ENCODE measurements at regions not wholly inside any gene's neighbourhood (a gene's known extent, or its start where the extent isn't known, plus 50 kb on each side); places are given as distances from the start of the nearest gene placed in this dataset.

DNA sequence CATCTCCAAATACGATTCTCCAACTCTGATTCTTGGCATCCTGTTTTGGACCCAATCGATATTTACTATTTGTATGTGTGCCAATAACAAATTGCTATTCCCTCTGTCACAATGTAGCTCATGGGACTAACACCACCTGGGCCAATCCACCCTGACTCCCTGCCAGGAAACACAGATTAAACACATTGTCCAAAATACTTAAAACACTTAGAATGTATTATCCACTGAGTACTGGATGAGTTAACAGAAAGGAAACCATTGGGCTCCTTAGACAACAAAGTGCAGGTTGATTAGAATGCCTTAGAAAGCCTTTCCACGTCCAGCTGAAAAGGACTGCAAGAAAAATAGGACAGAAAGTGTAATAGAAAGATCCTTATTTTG, 79.4 kb upstream of the ARHGAP28 start:
- Mint-ChIP-seq H3K4me1 (ENCODE audit: low read depth) (no peaks in the 10 kb centered on the region), H3K4me3 (no peak overlapping the region), H3K27ac (no peak overlapping the region), H3K36me3 (ENCODE audit: low read depth) (no peaks in the 10 kb centered on the region), H3K9me3 (no peaks in the 10 kb centered on the region), H3K27me3 (ENCODE audit: low read depth) (no peaks in the 10 kb centered on the region)
- no peak for DNase-seq
- intact Hi-C loops (cut with micrococcal nuclease), result no loop called here
- CTCF ChIA-PET, result no interaction called here

DNA sequence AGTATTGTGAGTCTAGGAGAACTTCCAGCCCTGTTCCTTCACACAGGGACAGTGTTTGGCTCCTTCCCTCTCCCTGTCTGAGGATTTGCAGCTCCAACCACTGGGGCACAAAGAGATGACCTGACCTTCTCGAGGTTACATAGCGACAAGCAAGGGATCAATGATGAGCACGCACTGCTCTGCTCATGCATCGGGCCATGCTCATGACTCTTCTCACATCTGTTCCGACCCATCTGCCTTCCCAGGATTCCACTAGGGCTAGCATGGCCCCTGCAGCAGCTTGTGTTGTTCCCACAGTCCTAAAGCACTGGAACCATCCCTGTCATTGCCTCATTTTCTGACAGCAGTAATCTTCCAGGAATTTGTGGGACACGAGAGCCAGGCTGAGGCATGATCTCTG, 78.8 kb upstream of the ARHGAP28 start:
- no peak overlapping the region for H3K27ac Mint-ChIP-seq
- H3K4me3 Mint-ChIP-seq, result no peak overlapping the region
- peaks cover 6% of the 10 kb centered on the region for H3K9me3 Mint-ChIP-seq
- H3K27me3 Mint-ChIP-seq (ENCODE audit: low read depth), result no peaks in the 10 kb centered on the region
- no peak for DNase-seq
- no peaks in the 10 kb centered on the region for H3K36me3 Mint-ChIP-seq (ENCODE audit: low read depth)
- CTCF ChIA-PET, result no interaction called here
- H3K4me1 Mint-ChIP-seq (ENCODE audit: low read depth), result no peaks in the 10 kb centered on the region
- intact Hi-C loops (cut with micrococcal nuclease), result no loop called here

- H3K9me3 Mint-ChIP-seq, result peaks cover 11% of the 10 kb centered on the region
Observed at GRCh38 chr18:6652098-6652497, 77.4 kb upstream of the ARHGAP28 start.

DNA sequence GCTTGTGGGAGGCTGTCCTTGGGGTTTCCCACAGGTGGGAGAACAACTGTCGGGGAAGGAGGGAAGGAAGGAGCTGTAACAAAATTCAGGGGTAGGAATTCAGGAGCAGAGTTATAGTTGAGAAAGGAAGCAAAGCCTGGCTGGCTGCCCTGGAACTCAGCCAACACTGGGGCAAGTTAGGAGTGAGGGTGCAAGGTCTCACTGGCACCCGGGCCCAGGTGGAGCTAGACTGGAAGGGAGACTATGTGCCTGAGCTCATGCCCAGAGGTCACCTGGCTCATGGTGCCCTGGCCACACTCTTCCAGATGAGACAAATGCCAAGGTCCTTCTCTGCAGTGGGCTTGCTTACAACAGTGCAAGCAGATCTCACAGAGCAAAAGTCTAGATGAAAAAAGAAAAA, 75.6 kb upstream of the ARHGAP28 start:
- CTCF ChIA-PET, result no interaction called here
- H3K9me3 Mint-ChIP-seq, result peaks cover 11% of the 10 kb centered on the region
- no peaks in the 10 kb centered on the region for H3K36me3 Mint-ChIP-seq (ENCODE audit: low read depth)
- H3K4me3 Mint-ChIP-seq, result no peak overlapping the region
- no peak for DNase-seq
- H3K27ac Mint-ChIP-seq, result no peak overlapping the region
- no peaks in the 10 kb centered on the region for H3K4me1 Mint-ChIP-seq (ENCODE audit: low read depth)
- no peaks in the 10 kb centered on the region for H3K27me3 Mint-ChIP-seq (ENCODE audit: low read depth)
- intact Hi-C loops (cut with micrococcal nuclease), result no loop called here

More at GRCh38 chr18:6652098-6652497, 77.4 kb upstream of the ARHGAP28 start:
- Mint-ChIP-seq H3K27me3 (ENCODE audit: low read depth) (no peaks in the 10 kb centered on the region), H3K4me1 (ENCODE audit: low read depth) (no peaks in the 10 kb centered on the region), H3K4me3 (no peak overlapping the region), H3K36me3 (ENCODE audit: low read depth) (no peaks in the 10 kb centered on the region), H3K27ac (no peak overlapping the region)
- CTCF ChIA-PET, result no interaction called here
- intact Hi-C loops (cut with micrococcal nuclease), result no loop called here
- DNase-seq, result no peak

- Mint-ChIP-seq H3K27ac (no peak overlapping the region), H3K36me3 (ENCODE audit: low read depth) (no peaks in the 10 kb centered on the region), H3K4me1 (ENCODE audit: low read depth) (no peaks in the 10 kb centered on the region), H3K9me3 (peaks cover 11% of the 10 kb centered on the region), H3K4me3 (no peak overlapping the region), H3K27me3 (ENCODE audit: low read depth) (no peaks in the 10 kb centered on the region)
- DNase-seq, result no peak
- CTCF ChIA-PET, result no interaction called here
- intact Hi-C loops (cut with micrococcal nuclease), result no loop called here
Observed at GRCh38 chr18:6659963-6660725, 69.4 kb upstream of the ARHGAP28 start.

DNA sequence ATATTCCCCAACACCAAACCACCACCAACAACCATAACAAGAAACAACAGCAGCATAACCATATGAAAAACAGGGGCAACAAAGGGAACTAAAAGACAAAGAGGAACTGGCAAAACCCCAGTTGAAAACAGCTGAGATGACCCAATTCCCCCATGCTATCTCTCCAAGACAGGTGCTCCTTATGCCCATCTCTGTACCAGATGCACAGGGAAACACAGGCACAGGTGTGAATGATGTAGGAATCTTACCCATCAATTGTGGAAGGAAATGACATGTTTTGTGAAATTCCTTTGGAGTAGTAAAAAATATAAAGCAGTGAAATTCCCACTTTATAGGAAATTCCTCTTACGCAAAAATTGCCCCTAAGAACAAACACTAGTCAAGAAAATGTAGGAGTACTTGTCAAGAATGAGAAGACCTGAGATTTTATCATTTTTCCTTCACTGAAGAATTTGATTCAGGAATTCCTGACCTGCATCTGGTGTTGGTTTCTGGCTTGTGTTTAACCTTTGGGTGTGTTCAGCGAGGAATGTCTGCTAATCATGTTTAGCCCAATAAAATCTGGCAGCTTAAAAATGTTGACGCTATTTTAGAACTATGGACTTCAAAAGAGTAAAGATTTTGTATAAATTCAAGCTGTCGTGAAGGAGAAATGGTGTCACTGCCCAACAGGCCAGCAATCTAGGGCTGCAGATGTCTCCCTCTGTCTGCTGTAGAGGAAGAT, 67.7 kb upstream of the ARHGAP28 start:
- peaks cover under 1% of the 10 kb centered on the region for H3K9me3 Mint-ChIP-seq
- no peak overlapping the region for H3K27ac Mint-ChIP-seq
- H3K4me3 Mint-ChIP-seq, result no peak overlapping the region
- no peaks in the 10 kb centered on the region for H3K4me1 Mint-ChIP-seq (ENCODE audit: low read depth)
- H3K36me3 Mint-ChIP-seq (ENCODE audit: low read depth), result no peaks in the 10 kb centered on the region
- intact Hi-C loops (cut with micrococcal nuclease), result no loop called here
- no peak for DNase-seq
- CTCF ChIA-PET, result interaction anchor here (0.5 kb wide), 1 partner anchor 90 kb away, joined by 3 read pairs; no protein-coding TSS in a partner anchor
- no peaks in the 10 kb centered on the region for H3K27me3 Mint-ChIP-seq (ENCODE audit: low read depth)

DNA sequence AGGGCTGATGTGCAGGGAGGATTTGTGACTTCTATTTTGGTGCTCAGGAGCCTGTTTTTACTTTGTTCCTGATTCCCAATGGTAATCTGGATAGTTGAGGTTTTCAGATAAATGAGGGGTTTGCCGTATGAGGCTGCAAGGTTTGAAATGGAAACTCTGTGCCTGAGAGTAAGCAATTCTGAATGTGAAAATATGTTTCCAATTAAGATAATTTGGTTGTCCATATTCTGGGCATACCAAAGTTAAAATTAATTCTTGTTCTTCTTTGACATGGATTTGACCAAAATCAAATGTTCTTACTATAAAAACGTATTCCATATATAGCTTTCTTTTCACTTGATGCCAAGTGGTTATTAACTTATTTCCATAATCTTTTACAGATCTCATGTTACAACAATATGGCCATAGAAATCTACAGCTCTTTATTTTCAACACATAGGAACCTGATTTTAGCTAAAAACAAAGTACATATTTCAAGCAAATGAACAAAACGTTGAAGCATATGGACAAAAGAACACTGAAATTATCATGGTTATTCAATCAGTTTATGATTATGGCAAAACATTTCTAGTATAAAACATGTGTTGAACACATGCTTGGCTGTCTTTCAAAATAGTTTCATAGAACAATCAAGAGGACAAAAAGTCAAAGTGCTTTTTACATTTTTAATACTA, 63.4 kb upstream of the ARHGAP28 start:
- H3K9me3 Mint-ChIP-seq, result no peaks in the 10 kb centered on the region
- no peaks in the 10 kb centered on the region for H3K27me3 Mint-ChIP-seq (ENCODE audit: low read depth)
- no peak for DNase-seq
- H3K4me3 Mint-ChIP-seq, result no peak overlapping the region
- intact Hi-C loops (cut with micrococcal nuclease), result no loop called here
- CTCF ChIA-PET, result no interaction called here
- no peaks in the 10 kb centered on the region for H3K4me1 Mint-ChIP-seq (ENCODE audit: low read depth)
- H3K27ac Mint-ChIP-seq, result no peak overlapping the region
- H3K36me3 Mint-ChIP-seq (ENCODE audit: low read depth), result no peaks in the 10 kb centered on the region

DNA sequence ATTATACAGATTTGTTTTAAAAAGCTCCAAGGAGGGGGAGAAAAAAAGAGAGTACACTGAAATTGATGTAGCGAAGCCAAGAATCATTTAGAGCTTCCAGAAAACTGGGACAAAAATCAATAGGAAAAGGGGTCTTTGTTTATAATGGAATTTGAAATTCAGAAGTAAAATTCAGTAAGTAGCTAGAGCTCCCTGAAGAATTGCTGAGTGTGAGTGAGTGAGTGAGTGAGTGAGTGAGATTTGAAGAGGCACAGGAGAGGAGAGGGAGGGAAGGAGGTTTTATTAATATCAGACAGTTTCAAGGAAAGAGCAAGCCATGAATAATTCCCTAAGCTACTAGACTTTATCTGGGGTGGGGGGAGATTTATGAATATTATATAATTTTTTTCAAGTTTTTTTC, 60.7 kb upstream of the ARHGAP28 start:
- Mint-ChIP-seq H3K27me3 (ENCODE audit: low read depth) (no peaks in the 10 kb centered on the region), H3K27ac (no peak overlapping the region), H3K4me3 (no peak overlapping the region), H3K9me3 (no peaks in the 10 kb centered on the region), H3K36me3 (ENCODE audit: low read depth) (no peaks in the 10 kb centered on the region), H3K4me1 (ENCODE audit: low read depth) (no peaks in the 10 kb centered on the region)
- CTCF ChIA-PET, result no interaction called here
- no peak for DNase-seq
- intact Hi-C loops (cut with micrococcal nuclease), result no loop called here

DNA sequence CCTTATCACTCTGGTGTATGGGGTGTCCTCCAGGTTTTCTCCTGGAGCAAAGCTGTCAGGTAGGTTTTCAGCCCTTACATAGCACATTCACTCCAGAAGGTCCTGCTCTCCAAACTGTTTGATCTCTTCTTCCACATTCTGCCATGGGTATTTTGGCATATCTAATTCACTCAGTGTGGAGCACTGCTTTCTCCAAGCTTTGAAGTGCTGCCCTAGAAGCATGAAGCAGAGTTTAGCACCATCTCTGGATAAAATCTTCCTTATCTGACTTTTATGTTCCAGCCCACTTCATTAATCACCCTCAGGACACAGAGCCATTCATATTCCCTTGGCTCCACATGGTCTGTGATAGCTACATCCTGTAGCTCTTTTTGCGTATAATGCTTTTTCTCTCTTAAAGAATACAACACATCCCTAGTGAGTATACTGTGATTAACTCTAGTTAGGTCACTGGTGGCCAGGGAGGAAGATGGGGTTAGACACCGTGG, 56.7 kb upstream of the ARHGAP28 start:
- no peak for DNase-seq
- H3K27ac Mint-ChIP-seq, result no peak overlapping the region
- peaks cover 7% of the 10 kb centered on the region for H3K9me3 Mint-ChIP-seq
- H3K27me3 Mint-ChIP-seq (ENCODE audit: low read depth), result no peaks in the 10 kb centered on the region
- no peaks in the 10 kb centered on the region for H3K4me1 Mint-ChIP-seq (ENCODE audit: low read depth)
- CTCF ChIA-PET, result no interaction called here
- no peak overlapping the region for H3K4me3 Mint-ChIP-seq
- no peaks in the 10 kb centered on the region for H3K36me3 Mint-ChIP-seq (ENCODE audit: low read depth)
- intact Hi-C loops (cut with micrococcal nuclease), result no loop called here

GRCh38 chr18:6677086-6677485, 52.4 kb upstream of the ARHGAP28 start:
- Mint-ChIP-seq H3K27me3 (ENCODE audit: low read depth) (no peaks in the 10 kb centered on the region), H3K4me3 (no peak overlapping the region), H3K4me1 (ENCODE audit: low read depth) (no peaks in the 10 kb centered on the region), H3K9me3 (peaks cover 7% of the 10 kb centered on the region), H3K27ac (no peak overlapping the region), H3K36me3 (ENCODE audit: low read depth) (no peaks in the 10 kb centered on the region)
- no peak for DNase-seq
- CTCF ChIA-PET, result no interaction called here
- intact Hi-C loops (cut with micrococcal nuclease), result no loop called here

DNA sequence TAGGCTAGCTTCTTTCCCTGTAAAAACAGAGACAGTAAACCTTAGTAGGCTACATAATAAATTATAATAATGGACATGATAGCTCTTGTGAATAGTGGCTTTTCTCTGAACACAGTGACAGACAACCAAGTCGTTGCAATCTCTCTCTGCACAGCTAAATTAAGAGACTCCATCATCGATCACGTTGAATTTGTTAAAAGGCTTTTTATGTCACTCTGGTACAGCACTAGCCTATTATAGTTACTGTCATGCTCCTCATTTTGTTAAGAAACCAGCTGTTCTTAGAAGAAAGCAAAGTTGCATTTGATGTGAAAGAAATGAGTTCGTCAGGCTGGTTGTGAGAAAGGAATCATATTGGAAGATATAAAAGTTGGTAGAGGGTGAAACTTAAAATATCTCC, 50.3 kb upstream of the ARHGAP28 start:
- H3K27me3 Mint-ChIP-seq (ENCODE audit: low read depth), result no peaks in the 10 kb centered on the region
- no peak overlapping the region for H3K4me3 Mint-ChIP-seq
- no peak overlapping the region for H3K27ac Mint-ChIP-seq
- peaks cover 7% of the 10 kb centered on the region for H3K9me3 Mint-ChIP-seq
- intact Hi-C loops (cut with micrococcal nuclease), result no loop called here
- DNase-seq, result no peak
- CTCF ChIA-PET, result no interaction called here
- no peaks in the 10 kb centered on the region for H3K4me1 Mint-ChIP-seq (ENCODE audit: low read depth)
- no peaks in the 10 kb centered on the region for H3K36me3 Mint-ChIP-seq (ENCODE audit: low read depth)
